GM04504 (cell line): ENCODE measurements at regions not wholly inside any gene's neighbourhood (a gene's known extent, or its start where the extent isn't known, plus 50 kb on each side); places are given as distances from the start of the nearest gene placed in this dataset.
"Not testable (repeated sequence)": the region's sequence is repeated elsewhere in the genome, so short reads cannot be mapped to it uniquely, and the experiment has no call there.

ENCODE experiments used
- DNase-seq: peaks from one replicate; pipeline ENCODE4 v3.0.0-alpha.2; 2012; ENCODE audit warnings: low read depth

- no peak for DNase-seq
Observed at GRCh38 chr14:84080944-84081343, 1449.0 kb upstream of the FLRT2 start.

- no peak for DNase-seq
Observed at GRCh38 chr14:84084056-84084630, 1445.8 kb upstream of the FLRT2 start.

- no peak for DNase-seq
Observed at GRCh38 chr14:84085493-84085892, 1444.5 kb upstream of the FLRT2 start.

GRCh38 chr14:84086714-84087113 is 1443.2 kb upstream of the FLRT2 start:
- no peak for DNase-seq

- no peak for DNase-seq
Observed at GRCh38 chr14:84087986-84088531, 1441.9 kb upstream of the FLRT2 start.

- no peak for DNase-seq
Observed at GRCh38 chr14:84090837-84091236, 1439.1 kb upstream of the FLRT2 start.

- no peak for DNase-seq
Observed at GRCh38 chr14:84095681-84096080, 1434.3 kb upstream of the FLRT2 start.

GRCh38 chr14:84098261-84098660 is 1431.7 kb upstream of the FLRT2 start:
- DNase-seq = no peak

GRCh38 chr14:84099560-84099959 is 1430.4 kb upstream of the FLRT2 start:
- DNase-seq = not testable (repeated sequence)

GRCh38 chr14:84107835-84108343 is 1422.1 kb upstream of the FLRT2 start:
- no peak for DNase-seq

GRCh38 chr14:84108746-84109457 is 1421.0 kb upstream of the FLRT2 start:
- no peak for DNase-seq

GRCh38 chr14:84112589-84112988 is 1417.4 kb upstream of the FLRT2 start:
- DNase-seq = no peak

GRCh38 chr14:84125676-84126075 is 1404.3 kb upstream of the FLRT2 start:
- no peak for DNase-seq

GRCh38 chr14:84127495-84127894 is 1402.4 kb upstream of the FLRT2 start:
- no peak for DNase-seq

- DNase-seq = no peak
Observed at GRCh38 chr14:84128050-84128449, 1401.9 kb upstream of the FLRT2 start.

- DNase-seq = no peak
Observed at GRCh38 chr14:84129007-84129406, 1400.9 kb upstream of the FLRT2 start.

GRCh38 chr14:84129941-84130340 is 1400.0 kb upstream of the FLRT2 start:
- no peak for DNase-seq

- DNase-seq = no peak
Observed at GRCh38 chr14:84131924-84132323, 1398.0 kb upstream of the FLRT2 start.

GRCh38 chr14:84144166-84144565 is 1385.8 kb upstream of the FLRT2 start:
- no peak for DNase-seq

GRCh38 chr14:84152452-84152851 is 1377.5 kb upstream of the FLRT2 start:
- no peak for DNase-seq

GRCh38 chr14:84162633-84163032 is 1367.3 kb upstream of the FLRT2 start:
- DNase-seq = no peak

GRCh38 chr14:84167026-84167425 is 1362.9 kb upstream of the FLRT2 start:
- DNase-seq = no peak

- DNase-seq = no peak
Observed at GRCh38 chr14:84180336-84180735, 1349.6 kb upstream of the FLRT2 start.

GRCh38 chr14:84181072-84181471 is 1348.9 kb upstream of the FLRT2 start:
- DNase-seq = no peak
